ENCODE measurements at regions not wholly inside any gene's neighbourhood (a gene's known extent, or its start where the extent isn't known, plus 50 kb on each side); places are given as distances from the start of the nearest gene placed in this dataset.

- no peak for DNase-seq (ENCODE audit: low read depth in 2 of 2)
These were observed 97.4 kb upstream of the SSTR1 start for GRCh38 chr14:38110258-38110657.

DNA sequence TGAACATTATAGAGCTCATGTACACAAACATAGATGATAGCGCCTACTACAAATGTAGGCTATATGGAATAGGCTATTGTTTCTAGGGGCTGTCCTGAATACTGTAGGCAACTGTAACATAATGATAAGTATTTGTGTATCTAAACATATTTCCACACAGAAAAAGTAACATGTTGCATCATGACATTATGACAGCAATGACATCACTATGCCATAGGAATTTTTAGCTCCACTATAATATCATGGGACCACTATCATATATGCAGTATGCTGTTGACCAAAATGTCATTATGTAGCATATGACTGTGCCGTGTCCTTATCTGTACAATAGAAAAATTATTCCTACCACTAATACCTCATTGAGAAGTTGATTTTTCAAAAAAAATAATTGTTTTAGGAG, 96.7 kb upstream of the SSTR1 start:
- no peak for DNase-seq (ENCODE audit: low read depth in 2 of 2)

DNA sequence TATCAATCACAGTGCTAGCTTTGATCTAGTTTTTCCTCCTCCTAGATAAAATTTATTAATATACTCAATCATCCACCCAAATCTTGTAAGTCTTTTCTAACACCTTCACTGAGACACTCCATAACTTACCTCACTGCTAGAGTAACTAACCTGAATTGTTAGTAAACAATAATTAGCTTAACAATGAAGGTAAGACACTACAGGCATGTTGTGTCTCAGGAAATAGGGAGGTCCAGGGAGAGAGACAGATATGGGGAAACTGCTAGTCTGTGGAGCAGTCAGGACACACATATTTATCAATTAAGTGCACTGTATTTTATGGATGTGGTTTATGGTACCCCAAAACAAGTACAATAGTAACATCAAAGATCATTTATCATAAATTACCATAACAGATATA, 94.2 kb upstream of the SSTR1 start:
- no peak for DNase-seq (ENCODE audit: low read depth in 2 of 2)

- no peak for DNase-seq (ENCODE audit: low read depth in 2 of 2)
These were observed 90.8 kb upstream of the SSTR1 start for GRCh38 chr14:38116895-38117294.

- DNase-seq (ENCODE audit: low read depth in 2 of 2): no peak
These were observed 87.6 kb upstream of the SSTR1 start for GRCh38 chr14:38120109-38120508.

DNA sequence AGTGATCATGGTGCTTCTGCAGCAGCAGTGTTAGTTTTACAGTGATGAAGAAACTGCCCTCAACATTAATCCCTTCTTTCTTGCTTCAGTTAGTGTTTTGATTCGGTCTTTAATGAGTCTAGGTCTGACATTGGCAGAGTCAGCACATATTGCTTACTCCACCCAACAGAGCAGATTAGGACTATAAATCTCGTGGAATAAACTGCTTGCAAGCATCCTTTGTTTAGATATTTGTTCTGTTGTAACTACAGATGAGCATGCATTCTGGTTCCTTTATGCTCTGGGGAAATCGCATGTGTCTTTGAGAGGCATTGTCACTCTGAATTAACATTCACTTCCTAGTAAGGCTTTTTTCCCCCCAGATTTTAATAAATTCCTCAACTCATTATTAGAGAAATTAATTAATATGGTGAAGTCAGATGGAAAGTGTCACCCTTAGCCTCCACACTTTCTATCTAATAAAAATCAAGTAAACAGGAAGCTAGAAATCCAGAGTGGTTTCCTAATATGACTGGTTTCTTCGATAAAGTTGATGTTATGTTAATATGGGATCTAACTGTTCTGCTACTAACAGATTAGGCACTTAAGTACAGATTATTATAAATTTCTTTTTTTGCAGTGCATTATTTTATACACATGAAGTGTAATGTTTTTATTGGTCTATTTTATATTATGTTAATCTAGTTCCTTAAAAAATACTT, 86.2 kb upstream of the SSTR1 start:
- DNase-seq (ENCODE audit: low read depth in 2 of 2): no peak

DNA sequence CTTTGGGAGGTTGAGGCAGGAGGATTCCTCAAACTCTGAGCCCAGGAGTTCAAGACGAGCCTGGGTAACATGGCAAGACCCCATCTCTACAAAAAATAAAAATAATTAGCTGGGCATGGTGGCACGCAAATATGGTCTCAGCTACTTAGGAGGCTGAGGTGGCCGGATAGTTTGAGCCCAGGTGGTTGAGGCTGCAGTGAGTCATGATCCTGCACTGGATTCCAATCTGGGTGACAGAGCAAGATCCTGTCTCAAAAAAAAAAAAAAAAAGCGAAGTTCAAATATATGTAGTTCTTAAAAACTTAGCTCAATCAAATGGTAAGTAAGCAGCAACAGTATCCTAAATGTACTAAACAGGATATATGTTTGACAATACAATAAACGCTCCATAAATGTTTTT, 85.5 kb upstream of the SSTR1 start:
- DNase-seq (ENCODE audit: low read depth in 2 of 2): no peak

GRCh38 chr14:38124506-38124905, 83.2 kb upstream of the SSTR1 start:
- DNase-seq (ENCODE audit: low read depth in 2 of 2): no peak

- DNase-seq (ENCODE audit: low read depth in 2 of 2): no peak
These were observed 82.1 kb upstream of the SSTR1 start for GRCh38 chr14:38125481-38126037.

- DNase-seq (ENCODE audit: low read depth in 2 of 2): no peak
These were observed 80.3 kb upstream of the SSTR1 start for GRCh38 chr14:38127356-38127755.

- DNase-seq (ENCODE audit: low read depth in 2 of 2): no peak
These were observed 79.9 kb upstream of the SSTR1 start for GRCh38 chr14:38127784-38128183.

GRCh38 chr14:38128640-38129039, 79.1 kb upstream of the SSTR1 start:
- no peak for DNase-seq (ENCODE audit: low read depth in 2 of 2)

DNA sequence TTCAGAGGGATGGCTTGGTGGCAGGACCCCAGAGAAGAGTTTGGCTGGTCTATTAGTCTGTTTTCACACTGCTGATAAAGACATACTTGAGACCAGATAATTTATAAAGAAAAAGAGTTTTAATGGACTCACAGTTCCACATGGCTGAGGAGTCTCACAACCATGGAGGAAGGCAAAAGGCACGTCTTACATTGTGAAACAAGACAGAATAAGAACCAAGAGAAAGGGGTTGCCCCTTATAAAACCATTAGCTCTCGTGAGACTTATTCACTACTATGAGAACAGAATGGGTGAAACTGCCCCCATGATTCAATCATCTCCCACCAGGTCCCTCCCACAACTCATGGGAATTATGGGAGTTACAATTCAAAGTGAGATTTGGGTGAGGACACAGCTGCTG, 78.5 kb upstream of the SSTR1 start:
- DNase-seq (ENCODE audit: low read depth in 2 of 2): no peak

GRCh38 chr14:38129705-38130104, 78.0 kb upstream of the SSTR1 start:
- peak; percentile 7 to 17 for DNase-seq (ENCODE audit: low read depth in 2 of 2)

GRCh38 chr14:38134416-38135030, 73.2 kb upstream of the SSTR1 start:
- no peak for DNase-seq (ENCODE audit: low read depth in 2 of 2)

- no peak for DNase-seq (ENCODE audit: low read depth in 2 of 2)
These were observed 72.4 kb upstream of the SSTR1 start for GRCh38 chr14:38135106-38135867.

GRCh38 chr14:38137005-38137404, 70.7 kb upstream of the SSTR1 start:
- no peak for DNase-seq (ENCODE audit: low read depth in 2 of 2)

- no peak for DNase-seq (ENCODE audit: low read depth in 2 of 2)
These were observed 69.1 kb upstream of the SSTR1 start for GRCh38 chr14:38138473-38139138.

DNA sequence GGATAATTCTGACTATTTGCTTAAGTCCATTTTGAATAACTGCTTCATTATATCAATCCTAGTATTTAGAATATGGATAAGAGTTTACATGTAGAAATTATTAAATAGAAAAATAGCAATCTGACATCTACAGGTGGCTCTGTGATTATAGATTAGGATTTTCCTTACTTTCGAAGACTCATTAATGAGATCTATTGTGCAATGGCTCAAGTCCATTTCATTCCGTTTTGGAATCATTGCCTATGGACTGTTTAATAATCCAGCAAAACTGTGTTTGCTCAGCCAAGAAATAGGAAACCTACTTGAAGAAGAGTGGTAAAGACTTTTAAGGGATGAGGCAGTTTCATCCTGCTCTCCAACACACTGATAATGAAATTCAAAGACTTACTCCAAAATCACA, 67.8 kb upstream of the SSTR1 start:
- no peak for DNase-seq (ENCODE audit: low read depth in 2 of 2)

DNA sequence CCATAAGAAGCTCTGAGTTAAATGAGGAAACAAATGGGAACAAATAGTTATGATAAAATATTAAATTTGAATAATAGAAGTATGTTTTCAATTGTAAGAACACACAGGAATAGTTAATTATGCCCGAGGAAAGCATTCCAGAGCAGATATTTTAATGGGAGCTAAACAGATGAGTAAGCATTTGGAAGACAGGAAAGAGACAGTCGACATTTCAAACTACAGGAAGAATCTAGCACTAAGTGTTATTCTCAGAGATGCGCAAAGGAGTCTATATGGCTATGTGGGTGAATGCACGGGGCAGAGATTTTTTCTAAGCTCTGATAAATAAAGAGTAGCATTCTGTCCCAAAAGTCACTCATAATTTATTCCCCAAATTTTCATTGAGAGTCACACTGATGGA, 64.5 kb upstream of the SSTR1 start:
- no peak for DNase-seq (ENCODE audit: low read depth in 2 of 2)

DNA sequence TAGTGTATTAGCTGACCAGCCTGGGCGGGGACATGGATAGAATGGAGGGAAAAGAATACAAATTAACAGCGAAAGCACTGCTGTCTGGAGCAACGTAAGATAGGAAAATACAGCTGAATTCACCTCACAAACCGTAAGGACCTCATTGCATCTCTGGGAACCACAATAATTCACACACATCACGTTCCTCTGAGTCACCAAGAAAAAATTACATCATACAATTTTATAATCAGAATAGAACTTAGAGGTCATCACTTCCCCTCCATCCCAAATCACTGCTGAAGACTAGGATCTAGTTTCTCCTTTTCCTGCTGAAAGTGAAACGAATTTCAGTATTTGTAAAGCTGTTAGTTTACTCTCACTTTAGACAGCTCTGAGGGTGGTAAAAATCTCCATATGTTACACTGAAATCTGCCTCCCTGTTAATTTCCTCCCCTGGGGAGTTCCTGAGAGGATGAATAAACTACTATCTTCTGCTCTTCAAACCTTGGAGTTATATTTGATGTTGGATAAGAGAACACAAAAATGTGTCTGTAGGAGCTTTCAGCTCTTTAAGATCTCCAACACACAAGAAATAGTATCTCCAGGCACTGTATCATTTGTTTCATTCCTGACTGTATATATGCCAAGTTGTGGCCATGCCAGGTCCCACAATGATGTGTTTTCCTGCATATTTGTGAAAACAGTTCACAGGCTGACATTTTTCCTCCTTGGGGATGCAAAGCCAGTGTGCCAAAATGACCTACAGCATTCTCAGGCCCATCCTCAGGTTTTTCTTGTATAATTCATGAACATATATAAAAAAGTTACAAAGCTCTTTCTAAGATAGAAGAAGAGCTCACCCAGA, 63.8 kb upstream of the SSTR1 start:
- DNase-seq (ENCODE audit: low read depth in 2 of 2): no peak
